K562 (cell line): ENCODE measurements at regions not wholly inside any gene's neighbourhood (a gene's known extent, or its start where the extent isn't known, plus 50 kb on each side); places are given as distances from the start of the nearest gene placed in this dataset.

Source experiments
- ATAC-seq: fragments of 200-7000 bp; cut with Tn5 transposase; 3 replicates; pipeline ENCODE4 v1.9.1; 2020; ENCODE audit warnings: moderate library complexity
- BruUV-seq: library from RNA; stranded (reverse); fragments of 400-500 nt; replicated peaks from 2 replicates; lab custom pipeline; 2021; lab: Mats Ljungman, UMichigan
- CTCF ChIA-PET: fragments of 300-600 bp; formaldehyde crosslinking; extraction: SDS; loops from one replicate; lab custom pipeline; 2021; ENCODE audit warnings: low intra/inter-chr PET ratio; lab: Yijun Ruan, JAX
- POLR2A ChIA-PET: fragments of 300-600, 350-650 bp; sonication (Branson Sonifier 250); formaldehyde crosslinking; extraction: SDS; loops from one replicate; lab custom pipeline; 2021; ENCODE audit warnings: antibody characterized with exemption, inconsistent platforms; lab: Yijun Ruan, JAX
- DNase-seq, 4 experiments: peaks; one replicate each; pipeline versions ENCODE4 v3.0.0 to v3.0.0-alpha.2; 2011 to 2018; ENCODE audit warnings: low spot score in 3 of 4, mixed read lengths in 3 of 4; ENCODE audit errors: extremely low read depth in 1 of 4
- FAIRE-seq: peaks from 2 replicates; lab custom pipeline; 2011; peaks lifted over from hg19 to GRCh38; lab: Jason Lieb, UNC
- H2AFZ ChIP-seq: 2 replicates; pipeline ENCODE4 v1.6.0; 2011; ENCODE audit warnings: low read depth, low read length, control low read depth, inconsistent platforms
- H3K27ac ChIP-seq: fragments of 200-600 bp; 3 replicates; pipeline ENCODE4 v1.8.0; 2011; ENCODE audit warnings: low read depth, mild to moderate bottlenecking, control low read depth, inconsistent platforms, low read length, moderate library complexity, mixed read lengths; ENCODE audit errors: extremely low read depth
- H3K27me3 ChIP-seq, 2 experiments: fragments of 300-600 bp in 1 of 2; 2 replicates in 1 of 2; 3 replicates in 1 of 2; pipeline versions ENCODE4 v1.6.0 to v1.8.0; 2011; ENCODE audit warnings: inconsistent platforms in 2 of 2, low read length in 2 of 2, mild to moderate bottlenecking in 1 of 2, mixed read lengths in 1 of 2, moderate library complexity in 1 of 2; ENCODE audit not compliant: control insufficient read depth in 2 of 2, insufficient read depth in 2 of 2
- H3K36me3 ChIP-seq: fragments of 300-600 bp; 3 replicates; pipeline ENCODE4 v1.8.0; 2011; ENCODE audit warnings: mild to moderate bottlenecking, low read length, inconsistent platforms; ENCODE audit not compliant: control insufficient read depth, insufficient read depth
- H3K4me1 ChIP-seq, 2 experiments: fragments of 200-600 bp in 1 of 2; replicated peaks in 1 of 2; 2 replicates in 1 of 2; 3 replicates in 1 of 2; pipeline versions ENCODE4 v1.5.1 to v1.8.0; 2011; ENCODE audit warnings: inconsistent platforms in 2 of 2, low read length in 2 of 2, mild to moderate bottlenecking in 1 of 2, mixed read lengths in 1 of 2, moderate library complexity in 1 of 2; ENCODE audit not compliant: control insufficient read depth in 2 of 2, insufficient read depth in 2 of 2
- H3K4me2 ChIP-seq: 2 replicates; pipeline ENCODE4 v1.6.1; 2011; ENCODE audit warnings: low read length, control low read depth, inconsistent platforms, mixed read lengths; ENCODE audit not compliant: insufficient read depth
- H3K4me3 ChIP-seq: fragments of 200-600 bp; sonication (generic), shearing (Covaris generic); 2 replicates; pipeline ENCODE4 v1.5.1; 2016; ENCODE audit warnings: control low read depth, inconsistent platforms
- H3K79me2 ChIP-seq: fragments of 200-600 bp; 3 replicates; pipeline ENCODE4 v1.8.0; 2011; ENCODE audit warnings: low read length, inconsistent platforms; ENCODE audit not compliant: control insufficient read depth, insufficient read depth
- H3K9ac ChIP-seq, 2 experiments: 2 replicates each; pipeline versions ENCODE4 v1.6.0 to v1.6.1; 2011; ENCODE audit warnings: low read depth in 2 of 2, low read length in 2 of 2, control low read depth in 1 of 2, inconsistent platforms in 1 of 2, mild to moderate bottlenecking in 1 of 2, mixed read lengths in 1 of 2; ENCODE audit not compliant: insufficient read depth in 1 of 2
- H3K9me1 ChIP-seq: one replicate; pipeline ENCODE4 v1.6.0; 2011; ENCODE audit warnings: inconsistent platforms, mild to moderate bottlenecking, low read length, moderate library complexity; ENCODE audit not compliant: control insufficient read depth, insufficient read depth
- H3K9me3 ChIP-seq: replicated peaks from 2 replicates; pipeline ENCODE4 v1.5.1; 2011; ENCODE audit warnings: low read depth, low read length, inconsistent platforms; ENCODE audit not compliant: control insufficient read depth, insufficient read depth
- H4K20me1 ChIP-seq: replicated peaks from 2 replicates; pipeline ENCODE4 v1.6.1; 2011; ENCODE audit warnings: low read length, inconsistent platforms, mixed read lengths; ENCODE audit not compliant: control insufficient read depth, insufficient read depth
- E2F6 ChIP-seq, 2 experiments: IDR thresholded peaks; 2 replicates each; pipeline ENCODE4 v1.6.1; 2011; ENCODE audit warnings: borderline replicate concordance in 1 of 2, control low read depth in 1 of 2, low read depth in 1 of 2, low read length in 1 of 2, mild to moderate bottlenecking in 1 of 2, mixed read lengths in 1 of 2, moderate library complexity in 1 of 2; ENCODE audit not compliant: insufficient read depth in 1 of 2, insufficient read length in 1 of 2, poor library complexity in 1 of 2, severe bottlenecking in 1 of 2; ENCODE audit errors: extremely low read depth in 1 of 2
- LARP7 ChIP-seq: fragments of 450-650 bp; IDR thresholded peaks from 2 replicates; pipeline ENCODE4 v1.6.1; 2016
- RAD21 ChIP-seq, 2 experiments: fragments of 250-450 bp in 1 of 2; fragments of 450-650 bp in 1 of 2; sonication (Bioruptor Pico) in 1 of 2; formaldehyde crosslinking in 1 of 2; IDR thresholded peaks in 1 of 2; conservative IDR thresholded peaks in 1 of 2; 2 replicates each; pipeline versions ENCODE4 v1.4.0 to v1.8.0; 2020 to 2022; ENCODE audit warnings: mild to moderate bottlenecking in 2 of 2, moderate library complexity in 1 of 2
- RBM25 ChIP-seq: fragments of 200-400 bp; formaldehyde crosslinking; IDR thresholded peaks from 2 replicates; pipeline ENCODE4 v1.6.1; 2018; ENCODE audit warnings: low read length, low read depth, moderate library complexity; ENCODE audit not compliant: severe bottlenecking
- RFX1 ChIP-seq: fragments of 450-650 bp; IDR thresholded peaks from 2 replicates; pipeline ENCODE4 v1.6.1; 2016; ENCODE audit warnings: mild to moderate bottlenecking, moderate library complexity
- TRIM28 ChIP-seq: fragments of 450-650 bp; IDR thresholded peaks from 2 replicates; pipeline ENCODE4 v1.6.1; 2017
- ZNF318 ChIP-seq, 2 experiments: fragments of 450-650 bp; IDR thresholded peaks; 2 replicates each; pipeline ENCODE4 v1.6.1; 2016; ENCODE audit warnings: mild to moderate bottlenecking in 2 of 2, borderline replicate concordance in 1 of 2, low read depth in 1 of 2, moderate library complexity in 1 of 2
- ZNF324 ChIP-seq: fragments of 250-450 bp; sonication (Bioruptor Pico); IDR thresholded peaks from 2 replicates; pipeline ENCODE4 v1.4.0; 2020; ENCODE audit warnings: mild to moderate bottlenecking
- ZNF449 ChIP-seq: fragments of 250-450 bp; sonication (Bioruptor Pico); IDR thresholded peaks from 2 replicates; pipeline ENCODE4 v1.8.0; 2022; ENCODE audit warnings: moderate library complexity, mild to moderate bottlenecking, inconsistent platforms
- ZNF717 ChIP-seq: fragments of 250-450 bp; sonication (Bioruptor Pico); IDR thresholded peaks from 2 replicates; pipeline ENCODE4 v1.5.0; 2021
- ZNF766 ChIP-seq: fragments of 200-800 bp; sonication (Bioruptor generic); conservative IDR thresholded peaks from 2 replicates; pipeline ENCODE4 v1.6.1; 2016; ENCODE audit warnings: missing genetic modification characterization, missing compliant biosample characterization
- WGBS: fragments of 100-300 bp; shearing (Covaris generic); methylation state at CpG from one replicate; pipeline ENCODE4 v1.1.6; 2016; ENCODE audit warnings: low coverage, mixed read lengths; ENCODE audit not compliant: insufficient coverage; ENCODE audit errors: missing lambda C conversion rate; 5-methylcytosine and 5-hydroxymethylcytosine counted together
- in situ Hi-C: fragments of 300-500 bp; cut with MboI; formaldehyde crosslinking; loops from 4 replicates; pipeline ENCODE4 v1.15.0; 2018; ENCODE audit warnings: inconsistent platforms, mixed read lengths
- intact Hi-C: fragments of 100-400 bp; cut with micrococcal nuclease; formaldehyde crosslinking; loops from 2 replicates; pipeline ENCODE4 v1.14.2; 2022

- no peak for TF ChIP-seq RAD21 (CRISPR knock-in tag; conservative IDR thresholded peaks at IDR 0.05 in 1 of 2, IDR thresholded peaks at IDR 0.05 in 1 of 2)
- TF ChIP-seq ZNF717: no peak
These were observed 131.6 kb upstream of the GRID2 start (continued) for GRCh38 chr4:92172203-92172602.

DNA sequence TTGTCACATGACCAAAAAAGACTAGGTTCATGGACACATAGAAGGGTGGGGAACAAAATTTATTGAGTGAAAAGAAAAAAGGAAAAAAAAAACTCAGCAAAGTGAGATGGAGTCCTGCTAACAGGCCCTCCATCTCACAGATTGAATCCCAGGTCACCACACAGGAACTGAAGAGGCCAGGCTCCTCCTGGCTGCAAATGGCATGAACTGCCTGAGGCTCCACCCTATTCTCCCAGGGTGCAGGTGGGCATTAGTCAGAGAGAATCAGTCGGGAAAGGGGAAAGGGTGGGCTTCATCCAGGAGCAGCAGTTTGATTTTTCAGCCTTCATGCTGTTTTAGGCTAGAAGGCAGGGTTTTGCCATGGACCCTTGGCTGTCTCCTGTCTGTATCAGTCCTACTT lies 128.5 kb upstream of the GRID2 start:
- H3K36me3 ChIP-seq: no peaks in the 10 kb centered on the region
- H3K4me1 ChIP-seq: no peaks in the 10 kb centered on the region
- H3K4me2 ChIP-seq: no peak overlapping the region
- BruUV-seq: no TSS peak
- ATAC-seq (no peak), FAIRE-seq (no peak), DNase-seq (no peak)
- no peaks in the 10 kb centered on the region; the same call in 1 of the 2 replicates for H3K9me3 ChIP-seq
- no peaks in the 10 kb centered on the region for H3K9me1 ChIP-seq
- in situ Hi-C loops: no loop called here
- no peaks in the 10 kb centered on the region for H4K20me1 ChIP-seq
- WGBS: 0% methylated on average over 1 of the region's 1 CpG
- ChIA-PET CTCF (no interaction called here), POLR2A (no interaction called here)
- H2AFZ ChIP-seq: no peak overlapping the region
- no peak overlapping the region for H3K27ac ChIP-seq
- H3K27me3 ChIP-seq: no peaks in the 10 kb centered on the region
- no peak overlapping the region for H3K9ac ChIP-seq
- no peak overlapping the region for H3K4me3 ChIP-seq
- H3K79me2 ChIP-seq: no peaks in the 10 kb centered on the region
- intact Hi-C loops: no loop called here
- TF ChIP-seq E2F6 (IDR thresholded peaks at IDR 0.05; ENCODE audit: borderline replicate concordance in 1 of 2, extremely low read depth in 1 of 2, insufficient read depth in 1 of 2, insufficient read length in 1 of 2, low read depth in 1 of 2, low read length in 1 of 2, poor library complexity in 1 of 2, severe bottlenecking in 1 of 2) (no peak), ZNF318 (IDR thresholded peaks at IDR 0.05; ENCODE audit: borderline replicate concordance in 1 of 2, low read depth in 1 of 2) (no peak), ZNF324 (no peak), RFX1 (no peak), TRIM28 (no peak), ZNF766 (CRISPR knock-in tag) (no peak), RBM25 (no peak), ZNF449 (no peak), LARP7 (no peak)
